ENCODE measurements at regions not wholly inside any gene's neighbourhood (a gene's known extent, or its start where the extent isn't known, plus 50 kb on each side); places are given as distances from the start of the nearest gene placed in this dataset.
"Not testable (repeated sequence)": the region's sequence is repeated elsewhere in the genome, so short reads cannot be mapped to it uniquely, and the experiment has no call there.

- DNase-seq (ENCODE audit: low read depth): no peak
Observed at GRCh38 chr6:134634466-134634865, 315.4 kb downstream of the ALDH8A1 start.

- peak; percentile 1 for DNase-seq (ENCODE audit: low read depth)
Observed at GRCh38 chr6:134632982-134633940, 315.3 kb upstream of the SGK1 start.

GRCh38 chr6:134632024-134632423 lies 314.1 kb upstream of the SGK1 start:
- no peak for DNase-seq (ENCODE audit: low read depth)

GRCh38 chr6:134631398-134631924 lies 313.5 kb upstream of the SGK1 start:
- DNase-seq (ENCODE audit: low read depth): no peak

- DNase-seq (ENCODE audit: low read depth): no peak
Observed at GRCh38 chr6:134630508-134631121, 312.7 kb upstream of the SGK1 start.

- no peak for DNase-seq (ENCODE audit: low read depth)
Observed at GRCh38 chr6:134628154-134628553, 310.2 kb upstream of the SGK1 start.

GRCh38 chr6:134627707-134628106 lies 309.8 kb upstream of the SGK1 start:
- DNase-seq (ENCODE audit: low read depth): no peak

GRCh38 chr6:134626589-134626988 lies 308.7 kb upstream of the SGK1 start:
- no peak for DNase-seq (ENCODE audit: low read depth)

GRCh38 chr6:134626086-134626485 lies 308.2 kb upstream of the SGK1 start:
- DNase-seq (ENCODE audit: low read depth): no peak

GRCh38 chr6:134624781-134625180 lies 306.9 kb upstream of the SGK1 start:
- DNase-seq (ENCODE audit: low read depth): no peak

GRCh38 chr6:134623401-134623800 lies 305.5 kb upstream of the SGK1 start:
- DNase-seq (ENCODE audit: low read depth): no peak

- DNase-seq (ENCODE audit: low read depth): no peak
Observed at GRCh38 chr6:134622382-134623173, 304.7 kb upstream of the SGK1 start.

GRCh38 chr6:134621858-134622257 lies 303.9 kb upstream of the SGK1 start:
- DNase-seq (ENCODE audit: low read depth): no peak

- DNase-seq (ENCODE audit: low read depth): no peak
Observed at GRCh38 chr6:134619789-134620188, 301.9 kb upstream of the SGK1 start.

- no peak for DNase-seq (ENCODE audit: low read depth)
Observed at GRCh38 chr6:134619077-134619476, 301.2 kb upstream of the SGK1 start.

GRCh38 chr6:134614606-134615485 lies 296.9 kb upstream of the SGK1 start:
- DNase-seq (ENCODE audit: low read depth): no peak

- not testable (repeated sequence) for DNase-seq (ENCODE audit: low read depth)
Observed at GRCh38 chr6:134612128-134612527, 294.2 kb upstream of the SGK1 start.

GRCh38 chr6:134610411-134610810 lies 292.5 kb upstream of the SGK1 start:
- DNase-seq (ENCODE audit: low read depth): no peak

- no peak for DNase-seq (ENCODE audit: low read depth)
Observed at GRCh38 chr6:134609716-134610261, 291.9 kb upstream of the SGK1 start.

- DNase-seq (ENCODE audit: low read depth): no peak
Observed at GRCh38 chr6:134607411-134607810, 289.5 kb upstream of the SGK1 start.

- DNase-seq (ENCODE audit: low read depth): no peak
Observed at GRCh38 chr6:134605034-134605433, 287.1 kb upstream of the SGK1 start.
